Suppressor macrophage (primary cell): ENCODE measurements at regions not wholly inside any gene's neighbourhood (a gene's known extent, or its start where the extent isn't known, plus 50 kb on each side); places are given as distances from the start of the nearest gene placed in this dataset.

ENCODE experiments used
- DNase-seq, 4 experiments: peaks; one replicate each; pipeline ENCODE4 v3.0.0-alpha.2; 2020 to 2022

GRCh38 chr20:46811224-46812084 lies 83.2 kb upstream of the EYA2 start:
- no peak for DNase-seq

GRCh38 chr20:46814366-46815232 lies 80.0 kb upstream of the EYA2 start:
- no peak for DNase-seq

GRCh38 chr20:46816097-46816496 lies 78.5 kb upstream of the EYA2 start:
- DNase-seq = no peak

DNA sequence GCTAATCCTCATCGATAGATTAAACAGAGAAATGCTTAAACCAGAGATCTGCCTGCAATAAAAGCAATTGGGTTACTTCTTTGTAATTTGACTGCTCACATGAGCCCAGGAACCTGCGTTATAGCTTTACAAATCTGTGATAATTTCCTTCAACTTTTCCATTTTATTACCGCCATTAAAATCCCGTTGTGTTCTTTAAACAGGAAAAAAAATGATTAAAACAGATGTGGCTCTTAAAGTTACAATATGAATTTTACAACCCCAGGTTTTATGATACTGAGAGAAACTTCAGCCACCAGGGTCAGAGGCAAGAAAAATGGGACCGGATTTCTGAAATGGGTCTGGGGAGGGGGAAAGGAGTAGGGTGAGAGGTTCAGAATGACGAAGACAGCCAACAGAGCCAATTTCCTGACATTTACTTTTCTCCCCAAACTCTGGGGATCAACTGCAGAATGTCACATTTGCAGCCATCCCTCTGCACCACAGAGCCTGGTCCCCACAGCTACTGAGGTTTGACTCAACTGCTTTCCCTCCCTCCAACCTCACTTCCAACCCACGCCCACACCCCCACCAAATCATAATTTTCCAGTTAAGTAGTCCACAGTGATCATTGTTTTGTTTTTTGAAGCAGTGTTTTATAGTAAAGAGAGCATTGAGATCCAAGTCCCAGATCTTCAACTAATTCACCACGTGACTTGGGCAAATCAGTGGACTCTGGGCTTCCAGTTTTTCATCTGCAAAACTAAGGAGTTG lies 77.6 kb upstream of the EYA2 start:
- DNase-seq = no peak

- DNase-seq = peak in 2 of 4 experiments; percentile 10 to 22
Observed at GRCh38 chr20:46820682-46821081, 74.0 kb upstream of the EYA2 start.

DNA sequence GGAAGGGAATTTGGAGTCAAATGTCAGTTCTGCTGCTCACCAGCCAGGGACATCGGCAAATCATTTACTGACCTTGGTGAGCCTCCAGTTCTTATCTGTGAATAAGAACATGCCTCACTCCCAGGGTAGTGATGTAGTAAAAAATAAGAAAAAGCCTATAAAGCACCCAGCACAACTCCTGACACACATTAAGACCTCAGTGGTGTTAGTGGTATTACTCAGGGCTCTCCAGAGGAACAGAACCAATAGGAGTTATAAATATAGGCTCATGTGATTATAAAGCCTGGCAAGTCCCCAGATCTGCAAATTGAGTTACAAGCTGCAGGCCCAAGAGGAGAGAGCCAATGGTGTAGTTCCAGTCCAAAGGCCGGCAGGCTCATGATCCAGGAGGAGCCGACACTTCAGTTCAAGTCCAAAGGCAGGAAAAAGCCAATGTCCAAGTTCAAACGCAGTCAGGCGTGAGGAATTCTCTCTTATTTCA lies 71.3 kb upstream of the EYA2 start:
- DNase-seq = no peak

- no peak for DNase-seq
Observed at GRCh38 chr20:46823753-46824152, 70.9 kb upstream of the EYA2 start.

- no peak for DNase-seq
Observed at GRCh38 chr20:46826343-46826984, 68.2 kb upstream of the EYA2 start.

GRCh38 chr20:46827718-46828458 lies 66.8 kb upstream of the EYA2 start:
- no peak for DNase-seq

DNA sequence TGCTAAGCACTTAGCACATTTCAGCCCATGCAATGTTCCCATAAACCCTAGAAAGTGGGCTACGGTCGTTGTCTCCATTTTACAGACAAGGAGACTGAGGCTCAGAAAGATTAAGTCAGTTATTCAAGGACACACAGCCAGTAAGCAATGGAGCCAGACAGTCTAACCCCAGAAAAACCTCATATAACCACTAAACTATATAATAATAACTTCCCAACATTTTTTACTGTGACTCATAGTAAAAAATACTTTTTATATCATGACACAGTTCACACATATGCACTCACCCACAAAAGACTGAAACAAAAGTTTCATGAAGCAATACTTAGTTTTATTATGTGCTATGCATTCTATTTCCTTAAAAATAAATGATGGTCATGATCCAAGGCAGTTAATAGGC lies 66.2 kb upstream of the EYA2 start:
- DNase-seq = no peak

DNA sequence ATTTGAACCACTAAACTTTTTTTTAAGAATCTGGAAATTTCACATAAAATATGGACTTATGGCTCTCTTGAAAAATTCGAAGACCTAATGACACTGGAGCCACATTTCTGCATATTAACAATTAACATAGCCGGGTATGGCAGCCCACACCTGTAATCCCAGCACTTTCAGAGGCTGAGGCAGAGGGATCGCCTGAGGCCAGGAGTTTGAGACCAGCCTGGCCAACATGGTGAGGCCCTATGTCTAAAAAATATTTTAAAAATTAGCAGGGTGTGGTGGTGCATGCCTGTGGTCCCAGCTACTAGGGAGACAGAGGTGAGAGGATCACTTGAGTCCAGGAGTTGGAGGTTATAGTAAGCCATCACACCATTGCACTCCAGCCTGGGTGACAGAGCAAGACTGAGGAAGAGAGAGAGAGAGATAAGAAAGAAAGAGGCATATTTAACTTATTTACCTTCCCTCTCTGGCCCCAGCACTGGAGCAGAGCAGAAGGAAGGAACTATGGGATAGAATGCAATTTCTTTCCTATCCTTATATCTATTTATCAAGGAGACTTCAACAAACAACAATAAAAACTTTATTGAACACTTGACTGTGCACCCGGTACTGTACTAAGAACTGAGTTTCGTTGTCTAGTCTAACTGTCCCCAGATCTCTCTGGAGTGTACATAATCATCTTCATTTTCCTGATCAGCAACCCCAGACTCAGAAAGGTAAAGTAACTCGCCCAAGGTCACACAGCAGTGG lies 63.6 kb upstream of the EYA2 start:
- no peak for DNase-seq

DNA sequence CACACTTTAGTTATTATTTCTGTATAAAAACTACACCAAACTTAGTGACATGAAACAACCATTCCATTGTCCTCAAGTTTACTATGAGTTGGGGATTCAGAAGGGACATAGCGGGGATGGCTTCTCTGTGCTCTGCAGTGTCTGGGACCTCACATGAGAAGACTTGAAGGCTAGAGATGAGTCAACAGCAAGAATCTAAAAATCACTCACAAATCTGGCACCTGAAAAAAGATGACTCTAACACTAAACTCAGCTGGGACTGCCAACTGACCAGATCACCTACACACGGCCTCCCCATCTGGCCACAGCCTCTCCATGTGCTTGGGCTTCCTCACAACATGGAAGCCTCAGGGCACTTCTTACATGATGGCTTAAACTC lies 63.0 kb upstream of the EYA2 start:
- DNase-seq = no peak

DNA sequence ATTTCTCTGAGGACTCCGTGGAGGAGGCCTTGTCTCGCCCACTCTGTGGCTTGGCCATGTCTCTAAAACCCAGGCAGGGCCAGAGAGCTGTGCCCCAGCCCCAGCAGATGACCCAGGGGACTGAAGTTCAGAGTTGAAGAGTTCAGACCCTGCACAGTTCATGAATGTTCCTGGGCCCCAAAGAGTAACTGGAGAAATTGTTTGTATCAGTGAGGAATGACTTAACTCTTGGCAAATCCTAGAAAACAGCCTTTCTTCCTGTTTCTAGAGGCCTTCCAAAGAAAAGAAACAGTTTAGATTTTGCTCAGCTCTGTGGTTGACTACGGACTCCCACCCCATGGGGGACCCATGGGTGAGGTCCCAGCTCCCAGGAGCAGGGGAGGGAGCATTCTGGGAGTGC lies 62.1 kb upstream of the EYA2 start:
- DNase-seq = no peak

- DNase-seq = no peak
Observed at GRCh38 chr20:46833360-46833759, 61.3 kb upstream of the EYA2 start.

GRCh38 chr20:46835418-46835817 lies 59.2 kb upstream of the EYA2 start:
- peak in 1 of 4 experiments; percentile 9 for DNase-seq

DNA sequence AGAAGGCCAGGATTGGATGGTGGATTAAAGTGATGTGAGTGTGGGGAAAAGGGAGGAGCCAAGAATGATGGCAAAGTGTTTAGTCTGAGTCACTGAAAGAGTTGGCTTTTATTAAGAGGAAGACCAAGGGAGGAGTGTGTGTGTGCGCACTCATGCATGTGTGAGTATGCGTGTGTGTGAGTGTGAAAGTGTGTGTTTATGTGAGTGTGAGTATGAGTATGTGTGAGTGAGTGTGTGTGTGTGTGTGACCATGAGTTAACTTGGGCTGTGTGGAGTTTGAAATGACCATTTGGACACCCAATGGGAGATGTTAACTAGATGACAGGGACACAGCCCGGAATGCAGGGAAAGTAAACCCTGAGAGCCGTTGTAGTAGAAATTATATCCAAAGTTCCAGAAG lies 57.6 kb upstream of the EYA2 start:
- DNase-seq = no peak

DNA sequence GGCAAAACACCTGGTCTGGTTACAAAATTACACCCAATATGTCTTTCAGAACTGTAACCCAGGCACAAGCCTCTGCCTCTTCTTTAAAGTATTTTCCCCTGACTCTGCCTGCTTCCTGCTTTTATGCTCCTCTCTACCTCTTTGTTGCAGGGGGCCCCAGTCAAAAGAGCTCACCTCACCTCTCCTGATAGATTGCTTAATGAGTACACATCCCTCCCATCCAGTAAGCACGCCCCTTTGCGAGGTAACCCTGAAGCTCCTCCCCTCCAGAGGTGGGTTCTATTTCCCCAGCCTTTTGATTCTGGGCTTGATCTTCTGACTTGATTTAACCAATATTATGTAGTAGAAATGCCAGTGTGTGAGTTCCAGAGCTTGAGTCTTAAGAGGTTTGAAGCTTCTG lies 56.6 kb upstream of the EYA2 start:
- no peak for DNase-seq

GRCh38 chr20:46840054-46840729 lies 54.5 kb upstream of the EYA2 start:
- no peak for DNase-seq
